DND-41 (cell line): ENCODE measurements at regions not wholly inside any gene's neighbourhood (a gene's known extent, or its start where the extent isn't known, plus 50 kb on each side); places are given as distances from the start of the nearest gene placed in this dataset.

Experiments used
- ATAC-seq: fragments of 200-7000 bp; cut with Tn5 transposase; 3 replicates; pipeline ENCODE4 v1.9.1; 2021; ENCODE audit warnings: low read depth; ENCODE audit not compliant: insufficient read depth
- DNase-seq: peaks from one replicate; pipeline ENCODE4 v3.0.0-alpha.2; 2020
- H2AFZ ChIP-seq: 2 replicates; pipeline ENCODE4 v1.6.0; 2012; ENCODE audit warnings: low read depth, low read length
- H3K27ac ChIP-seq: 2 replicates; pipeline ENCODE4 v1.5.1; 2012; ENCODE audit warnings: low read length, inconsistent platforms
- H3K27me3 ChIP-seq: fragments of 200-600 bp; sonication (generic); 2 replicates; pipeline ENCODE4 v1.6.0; 2012; ENCODE audit warnings: low read length, mild to moderate bottlenecking, inconsistent platforms; ENCODE audit not compliant: insufficient read depth, poor library complexity
- H3K36me3 ChIP-seq: 2 replicates; pipeline ENCODE4 v1.5.1; 2012; ENCODE audit warnings: low read length, inconsistent platforms; ENCODE audit not compliant: insufficient read depth
- H3K4me1 ChIP-seq: 2 replicates; pipeline ENCODE4 v1.5.1; 2012; ENCODE audit warnings: mild to moderate bottlenecking, low read length; ENCODE audit not compliant: insufficient read depth
- H3K4me2 ChIP-seq: 2 replicates; pipeline ENCODE4 v1.6.0; 2012; ENCODE audit warnings: mild to moderate bottlenecking, moderate library complexity, low read length, inconsistent platforms; ENCODE audit not compliant: insufficient read depth
- H3K4me3 ChIP-seq, 2 experiments: fragments of 200-600 bp in 1 of 2; shearing (Covaris generic) in 1 of 2; 2 replicates each; pipeline ENCODE4 v1.5.1; 2012 to 2016; ENCODE audit warnings: inconsistent platforms in 2 of 2, low read length in 2 of 2, mild to moderate bottlenecking in 2 of 2, low read depth in 1 of 2, moderate library complexity in 1 of 2
- H3K79me2 ChIP-seq: 2 replicates; pipeline ENCODE4 v1.6.0; 2012; ENCODE audit warnings: low read length, inconsistent platforms; ENCODE audit not compliant: insufficient read depth
- H3K9ac ChIP-seq: 2 replicates; pipeline ENCODE4 v1.6.0; 2012; ENCODE audit warnings: low read depth, mild to moderate bottlenecking, inconsistent platforms, low read length, moderate library complexity
- H3K9me3 ChIP-seq: 2 replicates; pipeline ENCODE4 v1.5.1; 2012; ENCODE audit warnings: low read length, moderate library complexity, mild to moderate bottlenecking, inconsistent platforms; ENCODE audit not compliant: insufficient read depth, severe bottlenecking
- H4K20me1 ChIP-seq: 2 replicates; pipeline ENCODE4 v1.6.0; 2012; ENCODE audit warnings: low read length; ENCODE audit not compliant: insufficient read depth
- CTCF ChIP-seq: IDR thresholded peaks from 2 replicates; pipeline ENCODE4 v1.5.1; 2012; ENCODE audit warnings: borderline replicate concordance, low read length, moderate library complexity, mild to moderate bottlenecking; ENCODE audit not compliant: poor library complexity, severe bottlenecking; ENCODE audit errors: extremely low read depth
- EZH2 ChIP-seq: IDR thresholded peaks from 3 replicates; pipeline ENCODE4 v1.6.1; 2012; ENCODE audit warnings: borderline replicate concordance, low read depth, mild to moderate bottlenecking, moderate library complexity, low read length, inconsistent platforms; ENCODE audit not compliant: severe bottlenecking

- TF ChIP-seq CTCF (no peak), EZH2 (no peak)
These were observed 685.6 kb downstream of the TBC1D32 start for GRCh38 chr6:120648713-120649112.

DNA sequence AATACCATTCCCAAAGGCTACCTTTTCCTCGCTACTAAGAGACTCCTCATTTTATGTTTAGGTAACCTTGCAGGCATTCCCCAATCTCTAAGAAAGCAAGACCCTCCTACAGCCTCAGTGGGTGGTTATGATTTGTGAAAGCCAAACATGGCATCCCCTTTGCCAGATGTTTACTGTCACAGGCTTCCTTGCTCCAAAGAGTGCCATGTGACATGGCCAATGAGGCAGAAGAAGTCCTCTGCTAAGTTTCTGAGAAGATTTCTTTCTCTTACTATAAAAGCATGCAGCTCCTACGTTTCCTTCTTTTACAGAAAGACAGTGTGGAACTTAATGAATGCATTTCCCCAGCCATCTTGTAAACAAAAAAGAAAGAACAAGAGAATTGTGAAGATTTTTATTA is 688.2 kb downstream of the TBC1D32 start:
- TF ChIP-seq EZH2, result no peak
- H3K27ac ChIP-seq, result no peak overlapping the region
- H4K20me1 ChIP-seq, result no peaks in the 10 kb centered on the region
- no peaks in the 10 kb centered on the region for H3K27me3 ChIP-seq
- H3K9ac ChIP-seq, result no peak overlapping the region
- no peak overlapping the region for H2AFZ ChIP-seq
- DNase-seq (no peak), ATAC-seq (no peak)
- no peaks in the 10 kb centered on the region for H3K9me3 ChIP-seq
- no peak overlapping the region for H3K4me3 ChIP-seq
- no peaks in the 10 kb centered on the region for H3K79me2 ChIP-seq
- no peak overlapping the region for H3K4me2 ChIP-seq
- H3K36me3 ChIP-seq, result no peaks in the 10 kb centered on the region
- no peaks in the 10 kb centered on the region for H3K4me1 ChIP-seq

More at GRCh38 chr6:120648713-120649112, 685.6 kb downstream of the TBC1D32 start:
- H3K27ac ChIP-seq, result no peak overlapping the region
- H3K4me2 ChIP-seq, result no peak overlapping the region
- H3K9ac ChIP-seq, result no peak overlapping the region
- H2AFZ ChIP-seq, result no peak overlapping the region
- no peaks in the 10 kb centered on the region for H3K9me3 ChIP-seq
- no peaks in the 10 kb centered on the region for H4K20me1 ChIP-seq
- H3K27me3 ChIP-seq, result no peaks in the 10 kb centered on the region
- H3K36me3 ChIP-seq, result no peaks in the 10 kb centered on the region
- no peaks in the 10 kb centered on the region for H3K79me2 ChIP-seq
- no peak overlapping the region for H3K4me3 ChIP-seq
- no peaks in the 10 kb centered on the region for H3K4me1 ChIP-seq
- DNase-seq, result no peak
- ATAC-seq, result no peak

GRCh38 chr6:120632975-120633374 is 701.3 kb downstream of the TBC1D32 start:
- H3K9me3 ChIP-seq, result no peaks in the 10 kb centered on the region
- TF ChIP-seq EZH2 (no peak), CTCF (no peak)

GRCh38 chr6:120627612-120628011 is 706.7 kb downstream of the TBC1D32 start:
- TF ChIP-seq EZH2 (no peak), CTCF (no peak)
- Histone ChIP-seq H4K20me1 (no peaks in the 10 kb centered on the region), H3K36me3 (no peaks in the 10 kb centered on the region), H3K79me2 (no peaks in the 10 kb centered on the region), H3K9me3 (no peaks in the 10 kb centered on the region), H2AFZ (no peak overlapping the region), H3K27me3 (no peaks in the 10 kb centered on the region), H3K4me3 (no peak overlapping the region), H3K9ac (no peak overlapping the region), H3K4me2 (no peak overlapping the region), H3K27ac (no peak overlapping the region), H3K4me1 (no peaks in the 10 kb centered on the region)
- no peak for ATAC-seq
- no peak for DNase-seq

More at GRCh38 chr6:120632975-120633374, 701.3 kb downstream of the TBC1D32 start:
- Histone ChIP-seq H3K27ac (no peak overlapping the region), H3K27me3 (no peaks in the 10 kb centered on the region), H4K20me1 (no peaks in the 10 kb centered on the region), H3K9ac (no peak overlapping the region), H3K4me2 (no peak overlapping the region), H2AFZ (no peak overlapping the region), H3K79me2 (no peaks in the 10 kb centered on the region), H3K4me1 (no peaks in the 10 kb centered on the region), H3K36me3 (no peaks in the 10 kb centered on the region), H3K4me3 (no peak overlapping the region)
- ATAC-seq (no peak), DNase-seq (no peak)
